ENCODE measurements at regions not wholly inside any gene's neighbourhood (a gene's known extent, or its start where the extent isn't known, plus 50 kb on each side); places are given as distances from the start of the nearest gene placed in this dataset.

- Mint-ChIP-seq H3K4me1 (no peaks in the 10 kb centered on the region), H3K27me3 (ENCODE audit: insufficient read depth, low read depth, poor library complexity) (peaks cover 3% of the 10 kb centered on the region), H3K27ac (no peak overlapping the region), H3K4me3 (no peak overlapping the region), H3K9me3 (peaks cover 12% of the 10 kb centered on the region), H3K36me3 (ENCODE audit: low read depth) (peaks cover 14% of the 10 kb centered on the region)
- Histone ChIP-seq H3K4me2 (no peak overlapping the region), H3K9me2 (ENCODE audit: insufficient read depth) (no peaks in the 10 kb centered on the region), H3K27ac (ENCODE audit: low read depth) (no peak overlapping the region), H4K20me1 (replicated peaks; ENCODE audit: insufficient read depth) (no peaks in the 10 kb centered on the region), H3K4me1 (ENCODE audit: insufficient read depth) (no peaks in the 10 kb centered on the region), H3K79me2 (replicated peaks; ENCODE audit: insufficient read depth) (no peaks in the 10 kb centered on the region), H3F3A (replicated peaks; ENCODE audit: low read depth) (no peaks in the 10 kb centered on the region), H3K36me3 (ENCODE audit: insufficient read depth) (no peaks in the 10 kb centered on the region), H2AFZ (no peak overlapping the region), H3K4me3 (no peak overlapping the region), H3K27me3 (ENCODE audit: insufficient read depth) (no peaks in the 10 kb centered on the region)
- DNase-seq (ENCODE audit: low spot score) (no peak), ATAC-seq (no peak)
- TF ChIP-seq ZNF462 (CRISPR knock-in tag; IDR thresholded peaks at IDR 0.05) (no peak), REST (IDR thresholded peaks at IDR 0.05; ENCODE audit: unreplicated experiment) (no peak), STAT1 (IDR thresholded peaks at IDR 0.05; ENCODE audit: unreplicated experiment) (no peak), EZH2 (IDR thresholded peaks at IDR 0.05; ENCODE audit: low read depth, unreplicated experiment) (no peak), EZH2phosphoT487 (IDR thresholded peaks at IDR 0.05; ENCODE audit: unreplicated experiment) (no peak), ZNF331 (CRISPR knock-in tag; IDR thresholded peaks at IDR 0.05; ENCODE audit: low read depth) (no peak), JUNB (IDR thresholded peaks at IDR 0.05; ENCODE audit: unreplicated experiment) (no peak), ZNF114 (CRISPR knock-in tag; IDR thresholded peaks at IDR 0.05) (no peak), ETS1 (IDR thresholded peaks at IDR 0.05) (no peak), POLR2AphosphoS5 (IDR thresholded peaks at IDR 0.05; ENCODE audit: low read depth) (no peak), NANOG (IDR thresholded peaks at IDR 0.05; ENCODE audit: borderline replicate concordance) (no peak), CREB1 (CRISPR knock-in tag; IDR thresholded peaks at IDR 0.05; ENCODE audit: low read depth) (no peak), CTCF (conservative IDR thresholded peaks at IDR 0.05; ENCODE audit: low read depth in 2 of 2) (no peak)
Measured at GRCh38 chr6:169969372-169970099, 218.1 kb downstream of the ERMARD start.

Data from GM23338 (cell line).